T-helper 17 cell (primary cell): ENCODE measurements at regions not wholly inside any gene's neighbourhood (a gene's known extent, or its start where the extent isn't known, plus 50 kb on each side); places are given as distances from the start of the nearest gene placed in this dataset.
"Not testable (repeated sequence)": the region's sequence is repeated elsewhere in the genome, so short reads cannot be mapped to it uniquely, and the experiment has no call there.

Source experiments
- ATAC-seq: fragments of 150-1000 bp; cut with Tn5 transposase; 2 replicates; pipeline ENCODE4 v1.10.0; 2021; ENCODE audit warnings: mild to moderate bottlenecking, moderate library complexity
- DNase-seq, 3 donors: peaks; one replicate each; pipeline versions ENCODE4 v3.0.0 to v3.0.0-alpha.2; 2020 to 2021
- H3K9me3 ChIP-seq: one replicate; pipeline ENCODE4 v1.7.0; 2013; ENCODE audit warnings: low read length, mild to moderate bottlenecking; ENCODE audit not compliant: control insufficient read depth, poor library complexity, severe bottlenecking
- H3K27ac Mint-ChIP-seq: one replicate; pipeline ENCODE4 v1.8.0; 2022; ENCODE audit warnings: mild to moderate bottlenecking, moderate library complexity, mixed read lengths
- H3K27me3 Mint-ChIP-seq: one replicate; pipeline ENCODE4 v1.8.0; 2022; ENCODE audit warnings: mixed read lengths
- H3K36me3 Mint-ChIP-seq: one replicate; pipeline ENCODE4 v1.8.0; 2022; ENCODE audit warnings: low read depth, mixed read lengths
- H3K4me1 Mint-ChIP-seq: one replicate; pipeline ENCODE4 v1.8.0; 2022; ENCODE audit warnings: mild to moderate bottlenecking, mixed read lengths
- H3K4me3 Mint-ChIP-seq: one replicate; pipeline ENCODE4 v1.8.0; 2022; ENCODE audit warnings: mild to moderate bottlenecking, moderate library complexity, mixed read lengths

- H3K4me1 Mint-ChIP-seq = peaks cover 2% of the 10 kb centered on the region
- DNase-seq = no peak
- peaks cover 2% of the 10 kb centered on the region for H3K36me3 Mint-ChIP-seq
- no peak overlapping the region for H3K4me3 Mint-ChIP-seq
- no peak for ATAC-seq
- H3K27me3 Mint-ChIP-seq = peaks cover 12% of the 10 kb centered on the region
- no peak overlapping the region for H3K27ac Mint-ChIP-seq
- no peaks in the 10 kb centered on the region for H3K9me3 ChIP-seq
Observed at GRCh38 chr3:170697131-170697530, 111.3 kb upstream of the SLC7A14 start.

GRCh38 chr3:170695486-170696064, 109.7 kb upstream of the SLC7A14 start:
- DNase-seq = no peak
- Mint-ChIP-seq H3K27ac (no peak overlapping the region), H3K27me3 (peaks cover 12% of the 10 kb centered on the region), H3K4me1 (peaks cover 2% of the 10 kb centered on the region), H3K36me3 (no peaks in the 10 kb centered on the region), H3K4me3 (no peak overlapping the region)
- no peak for ATAC-seq
- no peaks in the 10 kb centered on the region for H3K9me3 ChIP-seq

- no peak for ATAC-seq
- H3K36me3 Mint-ChIP-seq = no peaks in the 10 kb centered on the region
- H3K4me3 Mint-ChIP-seq = no peak overlapping the region
- no peak for DNase-seq
- no peaks in the 10 kb centered on the region for H3K4me1 Mint-ChIP-seq
- H3K27ac Mint-ChIP-seq = no peak overlapping the region
- H3K27me3 Mint-ChIP-seq = peaks cover 13% of the 10 kb centered on the region
- H3K9me3 ChIP-seq = no peaks in the 10 kb centered on the region
Observed at GRCh38 chr3:170692720-170693119, 106.8 kb upstream of the SLC7A14 start.

GRCh38 chr3:170690661-170690981, 104.7 kb upstream of the SLC7A14 start:
- Mint-ChIP-seq H3K27me3 (peaks cover 8% of the 10 kb centered on the region), H3K36me3 (no peaks in the 10 kb centered on the region), H3K27ac (no peak overlapping the region), H3K4me1 (no peaks in the 10 kb centered on the region), H3K4me3 (no peak overlapping the region)
- DNase-seq (no peak), ATAC-seq (no peak)
- H3K9me3 ChIP-seq = no peaks in the 10 kb centered on the region

- H3K27ac Mint-ChIP-seq = no peak overlapping the region
- peak in 2 of 3 donors; percentile 6 to 11 for DNase-seq
- H3K9me3 ChIP-seq = no peaks in the 10 kb centered on the region
- H3K36me3 Mint-ChIP-seq = no peaks in the 10 kb centered on the region
- no peak for ATAC-seq
- peaks cover 8% of the 10 kb centered on the region for H3K27me3 Mint-ChIP-seq
- no peaks in the 10 kb centered on the region for H3K4me1 Mint-ChIP-seq
- H3K4me3 Mint-ChIP-seq = no peak overlapping the region
Observed at GRCh38 chr3:170689893-170690660, 104.2 kb upstream of the SLC7A14 start.

GRCh38 chr3:170689296-170689829, 103.5 kb upstream of the SLC7A14 start:
- Mint-ChIP-seq H3K4me1 (no peaks in the 10 kb centered on the region), H3K36me3 (no peaks in the 10 kb centered on the region), H3K27ac (no peak overlapping the region), H3K27me3 (peaks cover 8% of the 10 kb centered on the region), H3K4me3 (no peak overlapping the region)
- ATAC-seq = no peak
- H3K9me3 ChIP-seq = no peaks in the 10 kb centered on the region
- DNase-seq = no peak

GRCh38 chr3:170688222-170688621, 102.3 kb upstream of the SLC7A14 start:
- not testable (repeated sequence) for H3K4me3 Mint-ChIP-seq, H3K36me3 Mint-ChIP-seq, H3K27me3 Mint-ChIP-seq, H3K4me1 Mint-ChIP-seq, DNase-seq, ATAC-seq, H3K9me3 ChIP-seq, H3K27ac Mint-ChIP-seq

- H3K4me3 Mint-ChIP-seq = no peak overlapping the region
- H3K9me3 ChIP-seq = no peaks in the 10 kb centered on the region
- no peaks in the 10 kb centered on the region for H3K36me3 Mint-ChIP-seq
- DNase-seq (no peak), ATAC-seq (no peak)
- H3K4me1 Mint-ChIP-seq = no peaks in the 10 kb centered on the region
- no peak overlapping the region for H3K27ac Mint-ChIP-seq
- H3K27me3 Mint-ChIP-seq = no peaks in the 10 kb centered on the region
Observed at GRCh38 chr3:170680593-170680992, 94.7 kb upstream of the SLC7A14 start.

GRCh38 chr3:170679190-170679589, 93.3 kb upstream of the SLC7A14 start:
- no peak overlapping the region for H3K4me3 Mint-ChIP-seq
- H3K9me3 ChIP-seq = no peaks in the 10 kb centered on the region
- H3K4me1 Mint-ChIP-seq = no peaks in the 10 kb centered on the region
- ATAC-seq = no peak
- no peak for DNase-seq
- no peaks in the 10 kb centered on the region for H3K36me3 Mint-ChIP-seq
- H3K27me3 Mint-ChIP-seq = no peaks in the 10 kb centered on the region
- no peak overlapping the region for H3K27ac Mint-ChIP-seq

- Mint-ChIP-seq H3K27me3 (peaks cover 5% of the 10 kb centered on the region), H3K4me1 (no peaks in the 10 kb centered on the region), H3K27ac (no peak overlapping the region), H3K36me3 (no peaks in the 10 kb centered on the region), H3K4me3 (no peak overlapping the region)
- DNase-seq (no peak), ATAC-seq (no peak)
- H3K9me3 ChIP-seq = no peaks in the 10 kb centered on the region
Observed at GRCh38 chr3:170670504-170670903, 84.6 kb upstream of the SLC7A14 start.

- not testable (repeated sequence) for H3K36me3 Mint-ChIP-seq, DNase-seq, ATAC-seq, H3K27ac Mint-ChIP-seq, H3K4me1 Mint-ChIP-seq, H3K9me3 ChIP-seq, H3K4me3 Mint-ChIP-seq, H3K27me3 Mint-ChIP-seq
Observed at GRCh38 chr3:170662986-170663385, 77.1 kb upstream of the SLC7A14 start.

GRCh38 chr3:170660139-170660538, 74.3 kb upstream of the SLC7A14 start:
- ATAC-seq = no peak
- Mint-ChIP-seq H3K36me3 (peaks cover 3% of the 10 kb centered on the region), H3K27ac (no peak overlapping the region), H3K27me3 (peaks cover 21% of the 10 kb centered on the region), H3K4me3 (no peak overlapping the region), H3K4me1 (no peaks in the 10 kb centered on the region)
- no peak for DNase-seq
- no peaks in the 10 kb centered on the region for H3K9me3 ChIP-seq

GRCh38 chr3:170657312-170657711, 71.4 kb upstream of the SLC7A14 start:
- ATAC-seq (no peak), DNase-seq (no peak)
- Mint-ChIP-seq H3K4me3 (no peak overlapping the region), H3K4me1 (no peaks in the 10 kb centered on the region), H3K27me3 (peaks cover 30% of the 10 kb centered on the region), H3K27ac (no peak overlapping the region), H3K36me3 (peaks cover 3% of the 10 kb centered on the region)
- no peaks in the 10 kb centered on the region for H3K9me3 ChIP-seq

GRCh38 chr3:170656284-170656683, 70.4 kb upstream of the SLC7A14 start:
- H3K4me1 Mint-ChIP-seq = no peaks in the 10 kb centered on the region
- peaks cover 3% of the 10 kb centered on the region for H3K36me3 Mint-ChIP-seq
- no peak overlapping the region for H3K27ac Mint-ChIP-seq

More at GRCh38 chr3:170656284-170656683, 70.4 kb upstream of the SLC7A14 start:
- ATAC-seq (no peak), DNase-seq (no peak)
- no peaks in the 10 kb centered on the region for H3K9me3 ChIP-seq
- peaks cover 30% of the 10 kb centered on the region for H3K27me3 Mint-ChIP-seq
- H3K4me3 Mint-ChIP-seq = no peak overlapping the region
